ENCODE measurements at regions not wholly inside any gene's neighbourhood (a gene's known extent, or its start where the extent isn't known, plus 50 kb on each side); places are given as distances from the start of the nearest gene placed in this dataset.

GRCh38 chr13:112186091-112186490 is 119.1 kb downstream of the SOX1 start:
- TF ChIP-seq POLR2A (IDR thresholded peaks at IDR 0.05) (no peak), POLR2AphosphoS5 (IDR thresholded peaks at IDR 0.05) (no peak), CTCF (IDR thresholded peaks at IDR 0.05) (no peak), EP300 (IDR thresholded peaks at IDR 0.05) (no peak)
